ENCODE measurements at regions not wholly inside any gene's neighbourhood (a gene's known extent, or its start where the extent isn't known, plus 50 kb on each side); places are given as distances from the start of the nearest gene placed in this dataset.

GRCh38 chr17:77322514-77323412, 182.0 kb downstream of the SEC14L1 start (continued):
- TF ChIP-seq NFATC3 (CRISPR knock-in tag; IDR thresholded peaks at IDR 0.05) (no peak), GATAD1 (CRISPR knock-in tag; IDR thresholded peaks at IDR 0.05) (no peak; the same call in 1 of the 2 replicates), ZNF180 (CRISPR knock-in tag; IDR thresholded peaks at IDR 0.05; ENCODE audit: borderline replicate concordance, low read depth) (no peak), KDM3A (CRISPR knock-in tag; IDR thresholded peaks at IDR 0.05; ENCODE audit: low read depth) (no peak), XRCC5 (optimal IDR thresholded peaks at IDR 0.05; ENCODE audit: low read length) (peak; percentile 78), KLF12 (CRISPR knock-in tag; IDR thresholded peaks at IDR 0.05; ENCODE audit: borderline replicate concordance) (no peak), ZNF776 (CRISPR knock-in tag; IDR thresholded peaks at IDR 0.05) (peak; percentile 88), ZKSCAN8 (CRISPR knock-in tag; IDR thresholded peaks at IDR 0.05; ENCODE audit: borderline replicate concordance) (no peak), IRX3 (CRISPR knock-in tag; IDR thresholded peaks at IDR 0.05; ENCODE audit: borderline replicate concordance, low read depth) (no peak), RELA (CRISPR knock-in tag; IDR thresholded peaks at IDR 0.05) (no peak), PCBP2 (optimal IDR thresholded peaks at IDR 0.05; ENCODE audit: low read depth, low read length, poor library complexity, severe bottlenecking) (no peak), TP53 (CRISPR knock-in tag; conservative IDR thresholded peaks at IDR 0.05) (no peak), EEA1 (CRISPR knock-in tag; IDR thresholded peaks at IDR 0.05; ENCODE audit: borderline replicate concordance) (0 out of 2 replicates have a peak, but pooled peaks have one; percentile 70), ZNF205 (CRISPR knock-in tag; IDR thresholded peaks at IDR 0.05) (no peak), ISX (CRISPR knock-in tag; conservative IDR thresholded peaks at IDR 0.05) (no peak), CHCHD3 (CRISPR knock-in tag; IDR thresholded peaks at IDR 0.05) (no peak), HNRNPL (IDR thresholded peaks at IDR 0.05; ENCODE audit: low read depth, low read length) (peak; percentile 85)
- TF ChIP-seq, protein P1, sequence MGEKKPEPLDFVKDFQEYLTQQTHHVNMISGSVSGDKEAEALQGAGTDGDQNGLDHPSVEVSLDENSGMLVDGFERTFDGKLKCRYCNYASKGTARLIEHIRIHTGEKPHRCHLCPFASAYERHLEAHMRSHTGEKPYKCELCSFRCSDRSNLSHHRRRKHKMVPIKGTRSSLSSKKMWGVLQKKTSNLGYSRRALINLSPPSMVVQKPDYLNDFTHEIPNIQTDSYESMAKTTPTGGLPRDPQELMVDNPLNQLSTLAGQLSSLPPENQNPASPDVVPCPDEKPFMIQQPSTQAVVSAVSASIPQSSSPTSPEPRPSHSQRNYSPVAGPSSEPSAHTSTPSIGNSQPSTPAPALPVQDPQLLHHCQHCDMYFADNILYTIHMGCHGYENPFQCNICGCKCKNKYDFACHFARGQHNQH (CRISPR knock-in tag; IDR thresholded peaks at IDR 0.05), result peak; percentile 50; the same call in 1 of the 2 replicates
- TF ChIP-seq, protein P2, sequence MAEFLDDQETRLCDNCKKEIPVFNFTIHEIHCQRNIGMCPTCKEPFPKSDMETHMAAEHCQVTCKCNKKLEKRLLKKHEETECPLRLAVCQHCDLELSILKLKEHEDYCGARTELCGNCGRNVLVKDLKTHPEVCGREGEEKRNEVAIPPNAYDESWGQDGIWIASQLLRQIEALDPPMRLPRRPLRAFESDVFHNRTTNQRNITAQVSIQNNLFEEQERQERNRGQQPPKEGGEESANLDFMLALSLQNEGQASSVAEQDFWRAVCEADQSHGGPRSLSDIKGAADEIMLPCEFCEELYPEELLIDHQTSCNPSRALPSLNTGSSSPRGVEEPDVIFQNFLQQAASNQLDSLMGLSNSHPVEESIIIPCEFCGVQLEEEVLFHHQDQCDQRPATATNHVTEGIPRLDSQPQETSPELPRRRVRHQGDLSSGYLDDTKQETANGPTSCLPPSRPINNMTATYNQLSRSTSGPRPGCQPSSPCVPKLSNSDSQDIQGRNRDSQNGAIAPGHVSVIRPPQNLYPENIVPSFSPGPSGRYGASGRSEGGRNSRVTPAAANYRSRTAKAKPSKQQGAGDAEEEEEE (CRISPR knock-in tag; IDR thresholded peaks at IDR 0.05; ENCODE audit: borderline replicate concordance), result no peak

All from HepG2 (cell line).